ENCODE measurements at regions not wholly inside any gene's neighbourhood (a gene's known extent, or its start where the extent isn't known, plus 50 kb on each side); places are given as distances from the start of the nearest gene placed in this dataset.

- no peak for DNase-seq (ENCODE audit: insufficient read length, low spot score)
- no peak for FAIRE-seq
- TF ChIP-seq, protein P1, sequence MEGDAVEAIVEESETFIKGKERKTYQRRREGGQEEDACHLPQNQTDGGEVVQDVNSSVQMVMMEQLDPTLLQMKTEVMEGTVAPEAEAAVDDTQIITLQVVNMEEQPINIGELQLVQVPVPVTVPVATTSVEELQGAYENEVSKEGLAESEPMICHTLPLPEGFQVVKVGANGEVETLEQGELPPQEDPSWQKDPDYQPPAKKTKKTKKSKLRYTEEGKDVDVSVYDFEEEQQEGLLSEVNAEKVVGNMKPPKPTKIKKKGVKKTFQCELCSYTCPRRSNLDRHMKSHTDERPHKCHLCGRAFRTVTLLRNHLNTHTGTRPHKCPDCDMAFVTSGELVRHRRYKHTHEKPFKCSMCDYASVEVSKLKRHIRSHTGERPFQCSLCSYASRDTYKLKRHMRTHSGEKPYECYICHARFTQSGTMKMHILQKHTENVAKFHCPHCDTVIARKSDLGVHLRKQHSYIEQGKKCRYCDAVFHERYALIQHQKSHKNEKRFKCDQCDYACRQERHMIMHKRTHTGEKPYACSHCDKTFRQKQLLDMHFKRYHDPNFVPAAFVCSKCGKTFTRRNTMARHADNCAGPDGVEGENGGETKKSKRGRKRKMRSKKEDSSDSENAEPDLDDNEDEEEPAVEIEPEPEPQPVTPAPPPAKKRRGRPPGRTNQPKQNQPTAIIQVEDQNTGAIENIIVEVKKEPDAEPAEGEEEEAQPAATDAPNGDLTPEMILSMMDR (IDR thresholded peaks at IDR 0.05; ENCODE audit: insufficient read depth, missing control alignments), result no peak
Measured at GRCh38 chr13:30145709-30146367, 161.5 kb downstream of the KATNAL1 start.

DNA sequence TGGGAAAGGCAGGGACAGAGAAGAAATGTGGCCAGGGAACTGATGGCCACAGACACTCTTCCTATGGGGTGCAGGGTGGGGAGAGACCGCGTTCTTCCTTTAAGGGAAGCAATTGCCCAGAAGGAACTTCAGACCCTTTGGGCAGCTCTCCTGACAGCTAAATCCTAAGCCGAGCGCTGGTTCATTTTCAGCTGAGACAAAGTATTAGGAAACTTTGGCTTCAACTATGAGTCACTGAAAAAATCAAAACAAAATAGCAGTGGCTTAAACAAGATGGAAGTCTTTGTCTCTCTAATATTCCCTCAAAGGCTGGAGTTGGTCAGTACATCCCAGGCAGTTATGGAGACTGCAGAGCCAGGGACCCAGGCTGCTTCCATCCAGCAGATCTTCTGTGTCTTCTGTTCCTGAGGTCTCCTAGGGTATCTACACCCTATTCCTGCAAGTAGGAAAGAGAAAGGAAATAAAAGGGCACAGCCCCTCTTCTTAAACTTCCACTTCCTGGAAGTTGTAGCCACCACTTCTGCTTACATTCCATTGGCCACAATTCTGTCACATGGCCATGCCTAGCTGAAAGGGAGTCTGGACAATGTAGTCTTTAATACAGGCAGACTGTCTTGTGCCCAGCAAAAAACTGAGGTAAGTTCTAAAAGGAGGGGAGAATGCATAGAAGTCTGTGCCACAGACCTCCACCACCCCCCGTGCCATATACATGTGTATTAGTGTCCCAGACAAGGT, 163.5 kb downstream of the KATNAL1 start:
- FAIRE-seq (no peak), DNase-seq (ENCODE audit: insufficient read length, low spot score) (no peak)
- TF ChIP-seq, protein P1 (IDR thresholded peaks at IDR 0.05; ENCODE audit: insufficient read depth, missing control alignments), result no peak

DNA sequence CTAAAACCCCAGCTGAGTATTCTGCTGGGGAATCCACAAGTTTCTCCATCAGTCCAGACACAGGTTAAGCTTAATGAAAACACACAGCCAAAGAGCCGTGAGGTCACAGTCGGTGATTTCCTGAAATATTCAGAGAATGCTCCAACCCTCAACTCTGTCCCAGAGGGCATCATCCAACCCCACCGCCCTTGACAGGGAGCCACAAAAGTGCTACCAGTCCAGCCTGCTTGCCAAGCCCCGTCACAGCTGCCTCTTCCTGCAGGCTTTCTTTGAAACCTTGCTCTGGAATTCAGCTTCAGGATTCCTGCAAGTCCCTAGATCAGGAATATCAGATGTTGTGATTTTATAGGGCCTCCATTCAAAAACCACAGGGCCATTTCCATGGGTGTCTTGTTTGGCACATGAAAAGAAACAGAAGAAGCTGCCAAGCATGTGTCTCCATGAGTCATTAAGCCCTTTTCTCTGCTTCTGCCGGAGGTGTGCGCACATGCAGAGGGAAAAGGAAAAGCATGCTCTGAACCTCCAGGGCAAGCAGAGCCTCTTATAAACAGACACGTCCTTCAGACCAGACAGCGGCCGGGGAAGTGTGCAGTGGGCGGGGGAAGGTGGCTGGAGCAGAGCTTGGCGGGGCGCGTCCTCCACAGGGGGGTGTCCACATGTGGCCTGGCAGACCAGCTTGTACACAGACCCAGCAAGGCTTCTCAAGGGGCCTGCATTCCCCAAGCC, 164.7 kb downstream of the KATNAL1 start:
- TF ChIP-seq, protein P1 (IDR thresholded peaks at IDR 0.05; ENCODE audit: insufficient read depth, missing control alignments), result no peak
- FAIRE-seq (no peak), DNase-seq (ENCODE audit: insufficient read length, low spot score) (no peak)

- DNase-seq (ENCODE audit: insufficient read length, low spot score) (no peak), FAIRE-seq (no peak)
- TF ChIP-seq, protein P1 (IDR thresholded peaks at IDR 0.05; ENCODE audit: insufficient read depth, missing control alignments), result no peak
Measured at GRCh38 chr13:30141775-30142485, 165.4 kb downstream of the KATNAL1 start.

- FAIRE-seq, result no peak
- TF ChIP-seq, protein P1 (IDR thresholded peaks at IDR 0.05; ENCODE audit: insufficient read depth, missing control alignments), result no peak
- DNase-seq (ENCODE audit: insufficient read length, low spot score), result no peak
Measured at GRCh38 chr13:30140973-30141372, 166.4 kb downstream of the KATNAL1 start.

DNA sequence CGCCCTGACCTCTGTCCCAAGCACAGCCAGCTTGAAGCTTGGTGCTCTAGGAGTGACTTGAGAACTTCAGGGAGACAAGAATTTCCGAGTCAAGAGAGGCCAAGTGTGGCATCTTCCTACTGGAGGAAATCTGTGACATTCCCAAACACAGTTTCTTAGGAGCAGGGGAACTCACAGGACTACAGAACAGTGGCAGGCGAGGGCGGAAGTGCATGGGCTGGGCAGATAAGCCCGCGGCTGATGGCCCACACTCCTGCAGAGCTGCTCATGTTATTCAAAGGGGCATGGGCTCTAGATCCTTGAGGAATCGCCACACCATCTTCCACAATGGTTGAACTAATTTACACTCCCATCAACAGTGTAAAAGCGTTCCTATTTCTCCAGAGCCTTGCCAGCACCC, 168.8 kb downstream of the KATNAL1 start:
- DNase-seq (ENCODE audit: insufficient read length, low spot score), result no peak
- TF ChIP-seq, protein P1 (IDR thresholded peaks at IDR 0.05; ENCODE audit: insufficient read depth, missing control alignments), result no peak
- no peak for FAIRE-seq

Data from D721Med (cell line).